ENCODE measurements at regions not wholly inside any gene's neighbourhood (a gene's known extent, or its start where the extent isn't known, plus 50 kb on each side); places are given as distances from the start of the nearest gene placed in this dataset.
"Not testable (repeated sequence)": the region's sequence is repeated elsewhere in the genome, so short reads cannot be mapped to it uniquely, and the experiment has no call there.

- DNase-seq, result no peak
Observed at GRCh38 chr9:29475471-29475870, 1902.2 kb upstream of the C9orf72 start.

- no peak for DNase-seq
Observed at GRCh38 chr9:29511680-29512079, 1938.4 kb upstream of the C9orf72 start.

- peak; percentile 28 for DNase-seq
Observed at GRCh38 chr9:29514336-29514735, 1941.1 kb upstream of the C9orf72 start.

GRCh38 chr9:29514862-29515261 lies 1941.6 kb upstream of the C9orf72 start:
- no peak for DNase-seq

- DNase-seq, result no peak
Observed at GRCh38 chr9:29548436-29548835, 1975.2 kb upstream of the C9orf72 start.

GRCh38 chr9:29555502-29555901 lies 1982.2 kb upstream of the C9orf72 start:
- DNase-seq, result no peak

- DNase-seq, result no peak
Observed at GRCh38 chr9:29556317-29556716, 1983.0 kb upstream of the C9orf72 start.

- DNase-seq, result no peak
Observed at GRCh38 chr9:29556746-29557145, 1983.5 kb upstream of the C9orf72 start.

- no peak for DNase-seq
Observed at GRCh38 chr9:29564564-29564963, 1991.3 kb upstream of the C9orf72 start.

GRCh38 chr9:29575219-29575618 lies 2001.9 kb upstream of the C9orf72 start:
- no peak for DNase-seq

- DNase-seq, result no peak
Observed at GRCh38 chr9:29588361-29588760, 2015.1 kb upstream of the C9orf72 start.

GRCh38 chr9:29609282-29609681 lies 2036.0 kb upstream of the C9orf72 start:
- no peak for DNase-seq

- DNase-seq, result no peak
Observed at GRCh38 chr9:29613773-29614172, 2040.5 kb upstream of the C9orf72 start.

GRCh38 chr9:29616844-29617243 lies 2043.6 kb upstream of the C9orf72 start:
- DNase-seq, result no peak

GRCh38 chr9:29625292-29625731 lies 2052.0 kb upstream of the C9orf72 start:
- no peak for DNase-seq

- no peak for DNase-seq
Observed at GRCh38 chr9:29625931-29626330, 2052.7 kb upstream of the C9orf72 start.

- not testable (repeated sequence) for DNase-seq
Observed at GRCh38 chr9:29628856-29629255, 2055.6 kb upstream of the C9orf72 start.

GRCh38 chr9:29637471-29638237 lies 2064.4 kb upstream of the C9orf72 start:
- no peak for DNase-seq

- DNase-seq, result no peak
Observed at GRCh38 chr9:29640507-29640906, 2067.2 kb upstream of the C9orf72 start.

- DNase-seq, result no peak
Observed at GRCh38 chr9:29644514-29644913, 2071.2 kb upstream of the C9orf72 start.

GRCh38 chr9:29647451-29647850 lies 2074.2 kb upstream of the C9orf72 start:
- no peak for DNase-seq

- DNase-seq, result no peak
Observed at GRCh38 chr9:29648132-29648531, 2074.9 kb upstream of the C9orf72 start.

- no peak for DNase-seq
Observed at GRCh38 chr9:29648601-29649000, 2075.3 kb upstream of the C9orf72 start.

GRCh38 chr9:29656641-29657406 lies 2083.5 kb upstream of the C9orf72 start:
- no peak for DNase-seq
